MM.1S (cell line): ENCODE measurements at regions not wholly inside any gene's neighbourhood (a gene's known extent, or its start where the extent isn't known, plus 50 kb on each side); places are given as distances from the start of the nearest gene placed in this dataset.

Experiments used
- DNase-seq: peaks from one replicate; pipeline ENCODE4 v3.0.0-alpha.2; 2015
- H2AFZ ChIP-seq: fragments of 300-600 bp; sonication (generic); 2 replicates; pipeline ENCODE4 v1.6.0; 2016; ENCODE audit warnings: antibody characterized with exemption, low read length
- H3F3A ChIP-seq: fragments of 300-600 bp; sonication (generic); 2 replicates; pipeline ENCODE4 v1.6.1; 2016; ENCODE audit warnings: mild to moderate bottlenecking, antibody characterized with exemption, low read length, moderate library complexity, mixed read lengths; ENCODE audit not compliant: insufficient read depth
- H3K27ac ChIP-seq: fragments of 300-600 bp; sonication (generic); 2 replicates; pipeline ENCODE4 v1.5.1; 2016; ENCODE audit warnings: mild to moderate bottlenecking, low read length
- H3K27me3 ChIP-seq: fragments of 300-600 bp; sonication (generic); replicated peaks from 2 replicates; pipeline ENCODE4 v1.6.0; 2016; ENCODE audit warnings: low read length; ENCODE audit not compliant: insufficient read depth
- H3K36me3 ChIP-seq: fragments of 300-600 bp; sonication (generic); replicated peaks from 2 replicates; pipeline ENCODE4 v1.6.1; 2016; ENCODE audit warnings: mild to moderate bottlenecking, low read length, mixed read lengths; ENCODE audit not compliant: insufficient read depth
- H3K4me1 ChIP-seq: fragments of 300-600 bp; sonication (generic); 2 replicates; pipeline ENCODE4 v1.6.1; 2016; ENCODE audit warnings: low read length, mixed read lengths
- H3K4me2 ChIP-seq: fragments of 300-600 bp; sonication (generic); 2 replicates; pipeline ENCODE4 v1.6.0; 2016; ENCODE audit warnings: low read depth, low read length
- H3K4me3 ChIP-seq: fragments of 300-600 bp; sonication (generic); 2 replicates; pipeline ENCODE4 v1.5.1; 2016; ENCODE audit warnings: low read length, mixed read lengths
- H3K79me2 ChIP-seq: fragments of 300-600 bp; sonication (generic); 2 replicates; pipeline ENCODE4 v1.6.1; 2016; ENCODE audit warnings: mixed run types, low read length, mixed read lengths
- H3K9ac ChIP-seq: fragments of 300-600 bp; sonication (generic); 2 replicates; pipeline ENCODE4 v1.6.1; 2016; ENCODE audit warnings: low read length, mixed read lengths
- H3K9me2 ChIP-seq: fragments of 300-600 bp; sonication (generic); replicated peaks from 2 replicates; pipeline ENCODE4 v1.6.1; 2016; ENCODE audit warnings: mild to moderate bottlenecking, low read length, mixed read lengths; ENCODE audit not compliant: insufficient read depth
- H3K9me3 ChIP-seq: fragments of 300-600 bp; sonication (generic); replicated peaks from 2 replicates; pipeline ENCODE4 v1.6.1; 2016; ENCODE audit warnings: mild to moderate bottlenecking, low read length, mixed read lengths; ENCODE audit not compliant: insufficient read depth
- H4K20me1 ChIP-seq: fragments of 300-600 bp; sonication (generic); 2 replicates; pipeline ENCODE4 v1.6.1; 2016; ENCODE audit warnings: mild to moderate bottlenecking, low read length, moderate library complexity, mixed read lengths; ENCODE audit not compliant: insufficient read depth
- CTCF ChIP-seq: fragments of 300-600 bp; sonication (generic); IDR thresholded peaks from 2 replicates; pipeline ENCODE4 v1.5.1; 2016; ENCODE audit warnings: antibody characterized with exemption, low read length, mixed read lengths
- EZH2 ChIP-seq: fragments of 300-600 bp; sonication (generic); optimal IDR thresholded peaks from 2 replicates; pipeline ENCODE3; 2017; ENCODE audit warnings: low read depth, mild to moderate bottlenecking, antibody characterized with exemption, low read length, mixed read lengths
- EZH2phosphoT487 ChIP-seq: fragments of 300-600 bp; sonication (generic); IDR thresholded peaks from 2 replicates; pipeline ENCODE4 v1.6.1; 2018; ENCODE audit warnings: antibody characterized with exemption, low read length

GRCh38 chr13:22726726-22727125 lies 454.1 kb upstream of the SGCG start:
- no peak for DNase-seq
- Histone ChIP-seq H3F3A (no peaks in the 10 kb centered on the region), H4K20me1 (no peaks in the 10 kb centered on the region), H3K27ac (no peak overlapping the region), H3K4me2 (no peak overlapping the region), H3K79me2 (no peaks in the 10 kb centered on the region), H3K36me3 (no peaks in the 10 kb centered on the region), H3K27me3 (no peaks in the 10 kb centered on the region), H3K9ac (no peak overlapping the region), H3K4me1 (no peaks in the 10 kb centered on the region), H3K9me3 (no peaks in the 10 kb centered on the region), H3K9me2 (no peaks in the 10 kb centered on the region), H3K4me3 (no peak overlapping the region), H2AFZ (no peak overlapping the region)
- TF ChIP-seq CTCF = no peak
- no peak for TF ChIP-seq EZH2phosphoT487
- no peak for TF ChIP-seq EZH2

- no peaks in the 10 kb centered on the region for H3K27me3 ChIP-seq
- H3K9me3 ChIP-seq = no peaks in the 10 kb centered on the region
- no peaks in the 10 kb centered on the region for H3K36me3 ChIP-seq
- H3K27ac ChIP-seq = no peak overlapping the region
- no peak overlapping the region for H3K4me3 ChIP-seq
- TF ChIP-seq EZH2 (no peak), EZH2phosphoT487 (no peak), CTCF (no peak)
- H3K4me1 ChIP-seq = no peaks in the 10 kb centered on the region
- H3K9ac ChIP-seq = no peak overlapping the region
- no peak overlapping the region for H2AFZ ChIP-seq
- H3F3A ChIP-seq = no peaks in the 10 kb centered on the region
- no peaks in the 10 kb centered on the region for H3K9me2 ChIP-seq
- no peaks in the 10 kb centered on the region for H3K79me2 ChIP-seq
- no peak overlapping the region for H3K4me2 ChIP-seq
- no peaks in the 10 kb centered on the region for H4K20me1 ChIP-seq
- DNase-seq = no peak
Observed at GRCh38 chr13:22735011-22735995, 445.5 kb upstream of the SGCG start.

GRCh38 chr13:22736084-22736767 lies 444.6 kb upstream of the SGCG start:
- Histone ChIP-seq H3K79me2 (no peaks in the 10 kb centered on the region), H3K9me3 (no peaks in the 10 kb centered on the region), H3K27ac (no peak overlapping the region), H2AFZ (no peak overlapping the region), H3F3A (no peaks in the 10 kb centered on the region), H3K4me3 (no peak overlapping the region), H3K27me3 (no peaks in the 10 kb centered on the region), H3K9ac (no peak overlapping the region), H3K4me1 (no peaks in the 10 kb centered on the region), H3K9me2 (no peaks in the 10 kb centered on the region), H4K20me1 (no peaks in the 10 kb centered on the region), H3K4me2 (no peak overlapping the region), H3K36me3 (no peaks in the 10 kb centered on the region)
- TF ChIP-seq CTCF (no peak), EZH2 (no peak), EZH2phosphoT487 (no peak)
- DNase-seq = no peak
